HG02885 (cell line): ENCODE measurements at regions not wholly inside any gene's neighbourhood (a gene's known extent, or its start where the extent isn't known, plus 50 kb on each side); places are given as distances from the start of the nearest gene placed in this dataset.

Experiments
- ATAC-seq: cut with Tn5 transposase; IDR thresholded peaks from one replicate; pipeline ENCODE4 v1.9.1; 2021; ENCODE audit warnings: mild to moderate bottlenecking; ENCODE audit not compliant: unreplicated experiment, poor library complexity

GRCh38 chr20:6579417-6579816 lies 188.1 kb upstream of the BMP2 start:
- no peak for ATAC-seq

- no peak for ATAC-seq
Observed at GRCh38 chr20:6577451-6577850, 190.0 kb upstream of the BMP2 start.

DNA sequence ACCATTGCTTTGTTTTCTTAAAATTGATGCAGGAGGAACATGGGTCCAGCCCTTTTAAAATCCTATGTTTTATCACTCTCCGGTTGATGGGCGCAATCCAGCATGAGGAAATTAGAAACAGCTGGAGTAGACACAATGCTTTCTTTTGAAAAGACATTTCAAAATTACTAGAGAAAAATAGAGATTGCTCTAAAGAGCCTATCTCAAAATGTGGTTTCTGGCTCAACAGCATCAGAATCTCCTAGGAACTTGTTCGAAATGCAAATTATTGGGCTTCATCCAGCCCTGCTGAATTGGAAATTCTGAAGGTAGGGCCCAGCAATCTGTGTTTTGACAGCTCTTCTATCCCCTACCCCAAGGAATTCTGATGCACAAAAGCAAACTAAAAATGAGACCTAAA lies 190.8 kb upstream of the BMP2 start:
- no peak for ATAC-seq

GRCh38 chr20:6575912-6576401 lies 191.5 kb upstream of the BMP2 start:
- ATAC-seq, result no peak

DNA sequence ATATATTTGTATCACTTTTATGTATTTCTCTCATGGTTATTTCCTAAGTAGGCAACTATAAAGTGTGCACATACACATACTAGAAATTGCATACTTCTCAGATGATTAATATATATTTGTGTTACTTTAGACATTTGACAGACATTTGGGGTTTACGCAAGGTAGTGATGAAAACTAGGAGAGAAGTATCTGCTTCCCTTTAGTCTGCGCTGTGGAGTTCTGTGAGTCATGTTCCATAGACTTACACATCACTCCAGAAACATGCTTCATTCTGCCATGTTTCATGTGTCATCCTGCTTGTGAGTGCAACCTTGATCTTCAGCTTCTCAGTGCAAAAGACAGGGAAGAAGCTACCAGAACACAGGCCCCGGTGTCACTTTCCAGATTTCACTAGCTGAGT lies 200.7 kb upstream of the BMP2 start:
- ATAC-seq, result no peak

- no peak for ATAC-seq
Observed at GRCh38 chr20:6562111-6562510, 205.4 kb upstream of the BMP2 start.

DNA sequence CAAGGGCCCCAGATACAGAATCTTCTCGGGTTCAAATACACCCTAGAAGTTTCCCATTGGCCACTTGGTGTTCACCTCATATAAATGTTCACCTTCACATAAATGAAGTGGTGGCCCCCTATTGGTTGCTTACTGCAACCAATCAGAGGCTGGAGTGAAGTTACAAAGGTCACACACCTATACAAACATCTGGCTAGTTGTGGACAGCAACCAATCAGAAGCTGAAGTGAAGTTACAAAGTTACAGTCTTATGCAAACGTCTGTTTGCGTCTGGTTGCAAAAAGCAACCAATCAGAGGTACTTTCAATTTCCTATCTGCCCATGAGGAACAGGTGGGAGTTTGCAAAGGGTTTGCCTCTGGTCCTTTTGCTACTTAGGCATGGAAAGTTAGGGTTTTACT lies 206.5 kb upstream of the BMP2 start:
- no peak for ATAC-seq

DNA sequence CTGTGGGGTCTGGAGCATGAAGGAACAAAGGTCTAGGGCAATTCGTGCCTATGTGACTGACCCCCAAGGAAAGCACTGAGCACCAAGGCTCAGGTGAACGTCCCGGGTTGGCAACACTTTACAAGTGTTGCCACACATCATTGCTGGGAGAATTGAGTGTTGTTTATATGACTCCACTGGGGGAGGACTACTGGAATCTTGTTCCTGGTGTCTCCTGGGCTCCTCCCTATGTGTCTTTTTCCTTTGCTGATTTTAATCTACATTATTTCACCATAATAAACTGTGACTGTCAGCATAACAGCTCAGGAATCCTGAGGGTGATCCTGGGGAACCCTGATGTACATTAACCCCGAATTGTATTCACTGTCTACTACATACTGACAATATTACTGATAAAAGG lies 207.7 kb upstream of the BMP2 start:
- ATAC-seq, result no peak

- ATAC-seq, result no peak
Observed at GRCh38 chr20:6558341-6558740, 209.1 kb upstream of the BMP2 start.

GRCh38 chr20:6533761-6534479 lies 233.6 kb upstream of the BMP2 start:
- no peak for ATAC-seq

- no peak for ATAC-seq
Observed at GRCh38 chr20:6533351-6533750, 234.1 kb upstream of the BMP2 start.

DNA sequence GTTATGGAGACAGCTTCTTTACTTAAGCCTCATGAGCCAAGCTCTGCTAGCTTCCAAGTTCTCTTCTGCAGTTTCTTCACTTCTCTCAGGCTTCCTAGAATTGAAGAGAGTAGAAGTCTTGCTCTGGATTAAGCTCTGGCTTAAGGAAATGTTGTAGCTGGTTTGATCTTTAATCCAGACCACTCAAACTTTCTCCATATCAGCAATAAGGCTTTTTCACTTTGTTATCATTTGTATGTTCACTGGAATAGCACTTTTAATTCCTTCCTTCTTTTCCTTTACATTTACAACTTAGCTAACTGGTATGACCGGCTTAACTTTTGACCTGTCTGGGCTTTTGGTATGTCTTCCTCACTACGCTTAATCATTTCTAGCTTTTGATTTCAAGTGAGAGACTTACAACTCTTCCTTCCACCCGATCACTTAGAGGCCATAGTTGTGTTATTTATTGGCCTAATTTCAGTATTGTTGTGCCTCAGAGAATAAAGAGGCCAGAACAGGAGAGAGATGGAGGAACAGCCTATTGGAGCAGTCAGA lies 236.6 kb upstream of the BMP2 start:
- no peak for ATAC-seq

DNA sequence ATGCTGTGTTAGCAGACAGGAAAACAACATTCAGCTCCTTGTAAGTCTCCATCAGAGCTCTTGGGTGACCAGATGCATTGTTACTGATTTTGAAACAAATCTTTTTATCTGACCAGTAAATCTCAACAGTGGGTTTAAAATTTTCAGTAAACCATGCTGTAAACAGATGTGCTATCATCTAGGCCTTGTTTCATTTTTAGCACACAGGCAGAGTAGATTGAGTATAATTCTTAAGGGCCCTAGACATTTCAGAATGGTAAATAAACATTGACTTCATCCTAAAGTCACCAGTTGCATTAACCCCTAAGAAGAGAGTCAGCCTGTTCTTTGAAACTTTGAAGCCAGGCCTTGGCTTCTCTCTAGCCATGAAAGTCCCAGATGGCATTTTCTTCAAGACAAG lies 237.2 kb upstream of the BMP2 start:
- no peak for ATAC-seq

DNA sequence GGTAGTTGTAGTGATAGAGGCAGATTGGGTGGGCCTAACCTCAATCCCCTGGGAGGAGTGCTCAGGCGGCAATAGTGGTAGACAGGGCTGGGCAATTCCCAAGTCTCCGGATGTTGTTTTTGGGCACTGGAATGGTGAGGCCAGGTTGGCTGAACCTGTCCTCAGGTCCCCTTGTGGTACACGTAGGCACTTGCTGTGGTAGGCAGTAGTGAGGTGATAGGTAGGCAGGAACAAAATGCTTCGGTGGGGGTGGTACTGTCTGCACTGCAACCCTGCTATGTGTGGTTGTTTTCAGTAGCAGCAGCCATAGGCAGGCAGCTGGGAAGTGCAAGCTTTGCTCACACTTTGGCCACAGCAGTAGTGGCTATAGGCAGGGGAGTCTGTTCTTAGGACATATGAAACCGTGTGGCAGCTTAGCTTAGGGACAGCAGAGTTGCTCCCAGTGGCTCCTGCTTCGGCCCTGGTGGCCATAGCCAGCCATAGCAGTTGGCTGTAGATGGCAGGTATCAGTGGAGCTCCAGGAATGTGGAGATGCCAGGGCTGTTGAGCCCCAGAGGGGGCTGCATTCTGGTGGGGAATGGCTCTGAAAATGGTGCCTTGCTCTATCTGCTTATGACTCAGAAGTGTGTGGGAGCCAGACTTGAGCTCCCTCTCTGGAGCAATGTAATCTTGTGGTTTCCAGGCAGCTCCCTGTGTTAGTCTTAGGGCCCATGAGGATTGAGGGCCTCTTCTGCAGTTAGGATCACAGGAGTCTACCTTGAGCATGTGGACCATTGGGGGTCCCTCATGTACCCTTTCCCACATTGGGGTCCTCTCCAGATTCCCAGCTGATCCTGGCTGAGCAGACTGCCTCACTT lies 241.8 kb upstream of the BMP2 start:
- no peak for ATAC-seq

DNA sequence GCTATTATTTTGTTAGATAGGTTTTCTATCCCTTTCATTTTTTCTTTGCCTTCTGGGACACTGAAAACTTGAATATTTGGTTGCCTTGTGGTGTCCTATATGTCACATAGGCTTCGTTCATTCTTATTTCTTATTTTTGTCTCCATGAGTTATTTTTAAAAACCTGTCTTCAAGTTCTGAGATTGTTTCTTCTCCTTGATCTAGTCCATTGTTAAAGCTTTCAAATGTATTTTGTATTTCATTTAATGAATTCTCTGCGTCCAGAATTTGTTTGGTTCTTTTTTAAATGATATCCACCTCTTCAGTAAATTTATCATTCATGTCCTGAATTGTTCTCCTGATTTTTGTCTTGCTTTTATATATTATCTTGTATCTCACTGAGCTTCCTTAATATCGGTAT lies 243.2 kb upstream of the BMP2 start:
- ATAC-seq, result no peak

DNA sequence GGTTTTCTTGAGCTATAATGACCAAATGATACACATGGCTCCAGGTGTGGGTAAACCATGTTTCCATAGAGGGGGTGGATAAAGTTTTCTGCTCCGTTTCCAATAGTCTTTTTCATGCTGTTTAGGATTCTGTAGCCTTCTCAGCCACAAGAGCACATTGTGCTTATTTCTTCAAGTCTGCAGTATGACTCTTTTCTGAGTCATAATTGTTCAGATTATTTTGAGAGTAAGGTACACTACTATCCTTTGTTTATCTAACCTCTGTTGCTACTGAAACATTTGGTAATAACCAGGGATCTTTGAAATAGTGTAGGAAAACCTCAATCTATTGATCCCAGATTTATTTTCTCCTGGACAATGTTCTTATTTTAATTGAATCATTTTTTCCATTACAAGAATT lies 247.9 kb upstream of the BMP2 start:
- ATAC-seq, result no peak

DNA sequence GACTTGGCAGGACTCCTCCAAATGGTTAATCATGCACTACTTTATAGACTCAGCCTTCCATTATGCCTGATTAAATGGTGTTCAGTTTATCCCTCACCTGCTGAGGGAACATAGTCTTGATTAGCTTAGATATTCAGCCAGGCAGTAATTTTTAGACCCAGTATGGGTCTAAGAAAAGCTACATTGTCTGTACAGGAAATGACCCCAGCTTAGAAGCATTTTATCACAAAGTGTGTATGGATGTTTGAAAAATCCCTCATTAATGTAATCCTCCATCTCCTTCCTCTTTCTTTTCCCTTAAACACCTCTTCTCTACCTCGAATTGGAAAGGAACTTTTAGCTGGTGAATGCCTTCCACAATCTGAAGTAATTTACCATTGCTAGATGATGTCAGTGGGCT lies 252.2 kb upstream of the BMP2 start:
- no peak for ATAC-seq

DNA sequence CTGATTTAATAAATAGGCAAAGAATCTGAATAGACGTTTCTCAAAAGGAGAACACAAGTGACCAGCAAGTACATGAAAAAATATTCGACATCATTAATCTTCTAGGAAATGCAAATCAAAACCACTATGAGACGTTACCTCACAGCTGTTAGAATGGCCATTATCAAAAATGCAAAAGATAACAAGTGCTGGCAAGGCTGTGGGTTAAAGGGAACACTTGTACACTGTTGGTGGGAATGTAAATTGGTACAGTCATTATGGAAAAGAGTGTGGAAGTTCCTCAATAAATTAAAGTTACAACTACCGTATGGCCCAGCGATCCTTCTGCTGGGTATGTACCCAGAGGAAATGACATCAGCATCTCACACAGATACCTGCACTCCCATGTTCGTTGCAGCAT lies 253.9 kb upstream of the BMP2 start:
- ATAC-seq, result no peak

- no peak for ATAC-seq
Observed at GRCh38 chr20:6509374-6509773, 258.1 kb upstream of the BMP2 start.

DNA sequence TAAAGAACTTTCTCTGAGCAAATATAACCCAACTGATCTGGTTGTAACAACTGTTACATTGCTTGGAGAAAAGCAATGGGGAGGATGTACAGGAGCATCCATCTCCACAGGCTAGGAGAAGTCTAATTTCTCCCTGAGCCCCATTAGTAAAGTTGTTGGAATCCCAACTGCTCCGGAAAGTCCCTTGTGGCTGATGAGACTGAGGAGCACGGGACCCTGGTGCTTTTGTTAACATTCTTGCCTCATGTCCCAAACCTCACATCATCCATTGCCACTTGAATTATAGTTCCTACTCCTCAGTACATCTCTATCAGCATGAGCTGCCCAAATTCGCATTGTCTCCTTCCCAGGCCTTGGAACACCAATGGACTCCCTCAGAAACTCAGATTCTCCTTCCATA lies 260.6 kb upstream of the BMP2 start:
- ATAC-seq, result no peak

GRCh38 chr20:6504826-6505225 lies 262.7 kb upstream of the BMP2 start:
- no peak for ATAC-seq
